ENCODE measurements at regions not wholly inside any gene's neighbourhood (a gene's known extent, or its start where the extent isn't known, plus 50 kb on each side); places are given as distances from the start of the nearest gene placed in this dataset.

DNA sequence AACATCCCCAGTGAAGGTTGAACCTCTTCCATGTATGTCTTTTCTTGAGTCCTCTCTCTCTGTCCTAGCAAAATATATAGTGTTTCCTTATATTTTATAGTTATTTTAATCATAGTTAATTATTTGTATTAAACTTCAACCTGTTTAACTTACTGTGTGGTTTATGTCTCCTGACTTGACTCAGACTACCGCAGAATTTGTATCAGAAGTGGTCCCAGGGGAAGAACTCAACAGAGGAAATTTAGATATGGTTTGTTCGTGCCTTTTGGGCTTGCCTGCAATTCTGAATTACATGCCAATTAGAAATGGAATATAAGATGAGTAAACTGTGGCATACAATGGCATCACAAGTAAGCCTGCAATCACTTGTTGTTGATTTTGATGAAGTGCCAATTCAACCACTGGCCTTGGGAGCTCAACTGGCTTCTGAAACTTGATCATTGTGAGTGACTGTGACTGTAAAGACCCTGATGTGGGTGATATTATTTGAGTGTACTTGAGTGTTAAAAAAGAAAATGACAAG lies 1459.5 kb upstream of the PCDH20 start:
- Mint-ChIP-seq H3K36me3 (ENCODE audit: low read depth) (no peaks in the 10 kb centered on the region), H3K4me1 (ENCODE audit: low read depth) (no peaks in the 10 kb centered on the region), H3K27me3 (no peaks in the 10 kb centered on the region), H3K9me3 (peaks cover 12% of the 10 kb centered on the region), H3K27ac (no peak overlapping the region), H3K4me3 (no peak overlapping the region)
- ATAC-seq (ENCODE audit: poor library complexity) (no peak), DNase-seq (no peak)
- H3K36me3 ChIP-seq (ENCODE audit: insufficient read depth, low read length), result no peaks in the 10 kb centered on the region
- H3K4me1 ChIP-seq (ENCODE audit: insufficient read depth, low read length), result no peaks in the 10 kb centered on the region
- H3K9me3 ChIP-seq (ENCODE audit: control insufficient read depth in 1 of 2, insufficient read depth in 1 of 2, low read length in 2 of 2), result peaks cover 6% of the 10 kb centered on the region in 2 experiments
- intact Hi-C loops (cut with DNase I, micrococcal nuclease), result no loop called here
- TF ChIP-seq, protein P1, sequence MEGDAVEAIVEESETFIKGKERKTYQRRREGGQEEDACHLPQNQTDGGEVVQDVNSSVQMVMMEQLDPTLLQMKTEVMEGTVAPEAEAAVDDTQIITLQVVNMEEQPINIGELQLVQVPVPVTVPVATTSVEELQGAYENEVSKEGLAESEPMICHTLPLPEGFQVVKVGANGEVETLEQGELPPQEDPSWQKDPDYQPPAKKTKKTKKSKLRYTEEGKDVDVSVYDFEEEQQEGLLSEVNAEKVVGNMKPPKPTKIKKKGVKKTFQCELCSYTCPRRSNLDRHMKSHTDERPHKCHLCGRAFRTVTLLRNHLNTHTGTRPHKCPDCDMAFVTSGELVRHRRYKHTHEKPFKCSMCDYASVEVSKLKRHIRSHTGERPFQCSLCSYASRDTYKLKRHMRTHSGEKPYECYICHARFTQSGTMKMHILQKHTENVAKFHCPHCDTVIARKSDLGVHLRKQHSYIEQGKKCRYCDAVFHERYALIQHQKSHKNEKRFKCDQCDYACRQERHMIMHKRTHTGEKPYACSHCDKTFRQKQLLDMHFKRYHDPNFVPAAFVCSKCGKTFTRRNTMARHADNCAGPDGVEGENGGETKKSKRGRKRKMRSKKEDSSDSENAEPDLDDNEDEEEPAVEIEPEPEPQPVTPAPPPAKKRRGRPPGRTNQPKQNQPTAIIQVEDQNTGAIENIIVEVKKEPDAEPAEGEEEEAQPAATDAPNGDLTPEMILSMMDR (IDR thresholded peaks at IDR 0.05), result no peak
- H3K27ac ChIP-seq (ENCODE audit: low read depth in 1 of 2, low read length in 2 of 2), result no peak overlapping the region
- H3K4me3 ChIP-seq (ENCODE audit: low read length), result no peak overlapping the region
- no peaks in the 10 kb centered on the region for H3K27me3 ChIP-seq (ENCODE audit: control insufficient read depth in 1 of 2, insufficient read depth in 2 of 2, low read length in 2 of 2)
- ChIA-PET POLR2A (no interaction called here), CTCF (no interaction called here)

DNA sequence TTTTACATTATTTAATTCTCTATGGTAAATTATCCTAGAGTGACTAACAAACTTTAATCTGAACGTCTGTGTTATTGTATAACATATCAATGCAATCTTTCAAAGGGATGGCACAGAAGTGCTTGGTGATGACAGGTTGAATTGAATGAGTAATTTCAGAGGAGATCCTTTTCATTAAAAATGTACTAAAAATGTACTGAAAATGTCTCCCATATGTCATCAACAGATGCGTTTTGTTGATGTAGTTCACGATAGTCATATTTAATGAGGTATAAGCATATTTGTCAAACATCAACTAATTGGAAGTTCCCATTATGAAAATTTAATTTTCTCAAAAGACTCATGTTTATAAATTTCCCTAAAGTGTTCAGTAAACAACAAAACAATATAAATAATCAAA lies 1434.7 kb upstream of the PCDH20 start:
- Mint-ChIP-seq H3K4me3 (no peak overlapping the region), H3K4me1 (ENCODE audit: low read depth) (no peaks in the 10 kb centered on the region), H3K36me3 (ENCODE audit: low read depth) (no peaks in the 10 kb centered on the region), H3K27ac (no peak overlapping the region), H3K27me3 (no peaks in the 10 kb centered on the region), H3K9me3 (no peaks in the 10 kb centered on the region)
- TF ChIP-seq, protein P1 (IDR thresholded peaks at IDR 0.05), result no peak
- ATAC-seq (ENCODE audit: poor library complexity), result no peak
- H3K27me3 ChIP-seq (ENCODE audit: control insufficient read depth in 1 of 2, insufficient read depth in 2 of 2, low read length in 2 of 2), result no peaks in the 10 kb centered on the region
- CTCF ChIA-PET, result no interaction called here
- H3K36me3 ChIP-seq (ENCODE audit: insufficient read depth, low read length), result no peaks in the 10 kb centered on the region
- intact Hi-C loops (cut with DNase I, micrococcal nuclease), result no loop called here
- no peak overlapping the region for H3K27ac ChIP-seq (ENCODE audit: low read depth in 1 of 2, low read length in 2 of 2)
- POLR2A ChIA-PET, result no interaction called here
- no peaks in the 10 kb centered on the region for H3K9me3 ChIP-seq (ENCODE audit: control insufficient read depth in 1 of 2, insufficient read depth in 1 of 2, low read length in 2 of 2)
- DNase-seq, result no peak
- no peak overlapping the region for H3K4me3 ChIP-seq (ENCODE audit: low read length)
- no peaks in the 10 kb centered on the region for H3K4me1 ChIP-seq (ENCODE audit: insufficient read depth, low read length)

- no peak overlapping the region for H3K27ac Mint-ChIP-seq
- H3K36me3 Mint-ChIP-seq (ENCODE audit: low read depth), result no peaks in the 10 kb centered on the region
- CTCF ChIA-PET, result no interaction called here
- H3K4me3 ChIP-seq (ENCODE audit: low read length), result no peak overlapping the region
- POLR2A ChIA-PET, result no interaction called here
- H3K27me3 Mint-ChIP-seq, result no peaks in the 10 kb centered on the region
- no peaks in the 10 kb centered on the region for H3K36me3 ChIP-seq (ENCODE audit: insufficient read depth, low read length)
- DNase-seq (no peak), ATAC-seq (ENCODE audit: poor library complexity) (no peak)
- no peak overlapping the region for H3K4me3 Mint-ChIP-seq
- TF ChIP-seq, protein P1 (IDR thresholded peaks at IDR 0.05), result no peak
- no peaks in the 10 kb centered on the region for H3K4me1 ChIP-seq (ENCODE audit: insufficient read depth, low read length)
- intact Hi-C loops (cut with DNase I, micrococcal nuclease), result no loop called here
- H3K4me1 Mint-ChIP-seq (ENCODE audit: low read depth), result no peaks in the 10 kb centered on the region
- H3K27ac ChIP-seq (ENCODE audit: low read depth in 1 of 2, low read length in 2 of 2), result no peak overlapping the region
- H3K9me3 ChIP-seq (ENCODE audit: control insufficient read depth in 1 of 2, insufficient read depth in 1 of 2, low read length in 2 of 2), result no peaks in the 10 kb centered on the region
- H3K27me3 ChIP-seq (ENCODE audit: control insufficient read depth in 1 of 2, insufficient read depth in 2 of 2, low read length in 2 of 2), result no peaks in the 10 kb centered on the region
- peaks cover 2% of the 10 kb centered on the region for H3K9me3 Mint-ChIP-seq
Observed at GRCh38 chr13:62847520-62847919, 1431.9 kb upstream of the PCDH20 start.
